Activated naive CD8-positive, alpha-beta T cell treated with anti-CD3 and anti-CD28 coated beads for 36 hours (primary cell): ENCODE measurements at regions not wholly inside any gene's neighbourhood (a gene's known extent, or its start where the extent isn't known, plus 50 kb on each side); places are given as distances from the start of the nearest gene placed in this dataset.

Experiments used
- DNase-seq: peaks from one replicate; pipeline ENCODE4 v3.0.0; 2021
- H3K27ac Mint-ChIP-seq: one replicate; pipeline ENCODE4 v1.8.0; 2022; ENCODE audit warnings: mild to moderate bottlenecking, moderate library complexity, mixed read lengths
- H3K27me3 Mint-ChIP-seq: one replicate; pipeline ENCODE4 v1.8.0; 2022; ENCODE audit warnings: mild to moderate bottlenecking, mixed read lengths
- H3K36me3 Mint-ChIP-seq: one replicate; pipeline ENCODE4 v1.8.0; 2021; ENCODE audit warnings: mild to moderate bottlenecking, mixed read lengths
- H3K4me1 Mint-ChIP-seq: one replicate; pipeline ENCODE4 v1.8.0; 2021; ENCODE audit warnings: mixed read lengths
- H3K4me3 Mint-ChIP-seq: one replicate; pipeline ENCODE4 v1.8.0; 2022; ENCODE audit warnings: mild to moderate bottlenecking, moderate library complexity, mixed read lengths
- H3K9me3 Mint-ChIP-seq: one replicate; pipeline ENCODE4 v1.8.0; 2022; ENCODE audit warnings: mixed read lengths

- Mint-ChIP-seq H3K4me1 (no peaks in the 10 kb centered on the region), H3K9me3 (no peaks in the 10 kb centered on the region), H3K27me3 (no peaks in the 10 kb centered on the region), H3K4me3 (no peak overlapping the region), H3K36me3 (no peaks in the 10 kb centered on the region), H3K27ac (no peak overlapping the region)
- no peak for DNase-seq
Measured at GRCh38 chr18:41706301-41706700, 248.7 kb upstream of the PIK3C3 start.

- H3K36me3 Mint-ChIP-seq, result no peaks in the 10 kb centered on the region
- H3K27me3 Mint-ChIP-seq, result peaks cover 3% of the 10 kb centered on the region
- no peak overlapping the region for H3K4me3 Mint-ChIP-seq
- no peaks in the 10 kb centered on the region for H3K9me3 Mint-ChIP-seq
- no peak overlapping the region for H3K27ac Mint-ChIP-seq
- H3K4me1 Mint-ChIP-seq, result no peaks in the 10 kb centered on the region
- DNase-seq, result no peak
Measured at GRCh38 chr18:41703744-41704530, 251.1 kb upstream of the PIK3C3 start.

- DNase-seq, result no peak
- H3K9me3 Mint-ChIP-seq, result no peaks in the 10 kb centered on the region
- H3K27ac Mint-ChIP-seq, result no peak overlapping the region
- no peaks in the 10 kb centered on the region for H3K36me3 Mint-ChIP-seq
- H3K4me3 Mint-ChIP-seq, result no peak overlapping the region
- H3K4me1 Mint-ChIP-seq, result peaks cover 2% of the 10 kb centered on the region
- peaks cover 3% of the 10 kb centered on the region for H3K27me3 Mint-ChIP-seq
Measured at GRCh38 chr18:41700416-41700815, 254.6 kb upstream of the PIK3C3 start.

- no peak overlapping the region for H3K4me3 Mint-ChIP-seq
- no peaks in the 10 kb centered on the region for H3K36me3 Mint-ChIP-seq
- peaks cover 3% of the 10 kb centered on the region for H3K4me1 Mint-ChIP-seq
Measured at GRCh38 chr18:41695441-41695840, 259.6 kb upstream of the PIK3C3 start.

GRCh38 chr18:41693008-41693407 lies 262.0 kb upstream of the PIK3C3 start:
- Mint-ChIP-seq H3K9me3 (peaks cover 3% of the 10 kb centered on the region), H3K36me3 (no peaks in the 10 kb centered on the region), H3K4me1 (peaks cover 3% of the 10 kb centered on the region), H3K27ac (no peak overlapping the region), H3K27me3 (no peaks in the 10 kb centered on the region), H3K4me3 (no peak overlapping the region)
- no peak for DNase-seq

More at GRCh38 chr18:41695441-41695840, 259.6 kb upstream of the PIK3C3 start:
- no peak for DNase-seq
- Mint-ChIP-seq H3K27ac (no peak overlapping the region), H3K9me3 (peaks cover 1% of the 10 kb centered on the region), H3K27me3 (peaks cover 3% of the 10 kb centered on the region)

- Mint-ChIP-seq H3K36me3 (no peaks in the 10 kb centered on the region), H3K27ac (no peak overlapping the region), H3K4me1 (peaks cover 2% of the 10 kb centered on the region), H3K9me3 (peaks cover 5% of the 10 kb centered on the region), H3K27me3 (no peaks in the 10 kb centered on the region), H3K4me3 (no peak overlapping the region)
- no peak for DNase-seq
Measured at GRCh38 chr18:41690332-41691127, 264.5 kb upstream of the PIK3C3 start.

GRCh38 chr18:41687138-41687537 lies 267.9 kb upstream of the PIK3C3 start:
- H3K4me3 Mint-ChIP-seq, result no peak overlapping the region
- no peak for DNase-seq

GRCh38 chr18:41681138-41681880 lies 273.7 kb upstream of the PIK3C3 start:
- Mint-ChIP-seq H3K27me3 (no peaks in the 10 kb centered on the region), H3K36me3 (no peaks in the 10 kb centered on the region), H3K4me1 (no peaks in the 10 kb centered on the region), H3K4me3 (no peak overlapping the region), H3K27ac (no peak overlapping the region), H3K9me3 (peaks cover 4% of the 10 kb centered on the region)
- no peak for DNase-seq

More at GRCh38 chr18:41687138-41687537, 267.9 kb upstream of the PIK3C3 start:
- no peaks in the 10 kb centered on the region for H3K4me1 Mint-ChIP-seq
- peaks cover 5% of the 10 kb centered on the region for H3K9me3 Mint-ChIP-seq
- no peak overlapping the region for H3K27ac Mint-ChIP-seq
- no peaks in the 10 kb centered on the region for H3K27me3 Mint-ChIP-seq
- H3K36me3 Mint-ChIP-seq, result no peaks in the 10 kb centered on the region

GRCh38 chr18:41674506-41674905 lies 280.5 kb upstream of the PIK3C3 start:
- DNase-seq, result no peak
- no peak overlapping the region for H3K4me3 Mint-ChIP-seq
- H3K36me3 Mint-ChIP-seq, result no peaks in the 10 kb centered on the region
- H3K9me3 Mint-ChIP-seq, result no peaks in the 10 kb centered on the region
- no peaks in the 10 kb centered on the region for H3K4me1 Mint-ChIP-seq
- H3K27me3 Mint-ChIP-seq, result no peaks in the 10 kb centered on the region
- no peak overlapping the region for H3K27ac Mint-ChIP-seq

- H3K4me3 Mint-ChIP-seq, result no peak overlapping the region
Measured at GRCh38 chr18:41666231-41666630, 288.8 kb upstream of the PIK3C3 start.

GRCh38 chr18:41665210-41665609 lies 289.8 kb upstream of the PIK3C3 start:
- Mint-ChIP-seq H3K9me3 (no peaks in the 10 kb centered on the region), H3K27ac (no peak overlapping the region), H3K27me3 (no peaks in the 10 kb centered on the region), H3K36me3 (no peaks in the 10 kb centered on the region), H3K4me3 (no peak overlapping the region), H3K4me1 (no peaks in the 10 kb centered on the region)
- DNase-seq, result no peak

More at GRCh38 chr18:41666231-41666630, 288.8 kb upstream of the PIK3C3 start:
- Mint-ChIP-seq H3K4me1 (no peaks in the 10 kb centered on the region), H3K36me3 (no peaks in the 10 kb centered on the region), H3K9me3 (no peaks in the 10 kb centered on the region), H3K27ac (no peak overlapping the region), H3K27me3 (no peaks in the 10 kb centered on the region)
- no peak for DNase-seq

GRCh38 chr18:41660654-41661053 lies 294.4 kb upstream of the PIK3C3 start:
- Mint-ChIP-seq H3K27ac (no peak overlapping the region), H3K9me3 (no peaks in the 10 kb centered on the region), H3K4me3 (no peak overlapping the region), H3K4me1 (no peaks in the 10 kb centered on the region), H3K27me3 (no peaks in the 10 kb centered on the region), H3K36me3 (no peaks in the 10 kb centered on the region)
- DNase-seq, result no peak

- no peaks in the 10 kb centered on the region for H3K27me3 Mint-ChIP-seq
- no peak overlapping the region for H3K27ac Mint-ChIP-seq
- no peak for DNase-seq
- no peaks in the 10 kb centered on the region for H3K4me1 Mint-ChIP-seq
- H3K36me3 Mint-ChIP-seq, result no peaks in the 10 kb centered on the region
- no peaks in the 10 kb centered on the region for H3K9me3 Mint-ChIP-seq
- no peak overlapping the region for H3K4me3 Mint-ChIP-seq
Measured at GRCh38 chr18:41659438-41660130, 295.4 kb upstream of the PIK3C3 start.

- Mint-ChIP-seq H3K27ac (no peak overlapping the region), H3K27me3 (no peaks in the 10 kb centered on the region), H3K4me1 (no peaks in the 10 kb centered on the region), H3K36me3 (no peaks in the 10 kb centered on the region), H3K9me3 (no peaks in the 10 kb centered on the region), H3K4me3 (no peak overlapping the region)
- DNase-seq, result no peak
Measured at GRCh38 chr18:41657189-41657588, 297.8 kb upstream of the PIK3C3 start.

- Mint-ChIP-seq H3K36me3 (no peaks in the 10 kb centered on the region), H3K27me3 (no peaks in the 10 kb centered on the region), H3K9me3 (no peaks in the 10 kb centered on the region), H3K4me3 (no peak overlapping the region), H3K27ac (no peak overlapping the region), H3K4me1 (no peaks in the 10 kb centered on the region)
- no peak for DNase-seq
Measured at GRCh38 chr18:41655074-41655473, 300.0 kb upstream of the PIK3C3 start.
